Endothelial cell (in vitro differentiated cells): ENCODE measurements at regions not wholly inside any gene's neighbourhood (a gene's known extent, or its start where the extent isn't known, plus 50 kb on each side); places are given as distances from the start of the nearest gene placed in this dataset.

Experiments
- DNase-seq: peaks from one replicate; pipeline ENCODE4 v3.0.0; 2021; ENCODE audit warnings: low spot score
- H3K27ac Mint-ChIP-seq: one replicate; pipeline ENCODE4 v1.8.0; 2021; ENCODE audit warnings: mixed read lengths, inconsistent platforms; ENCODE audit not compliant: unreplicated experiment
- H3K27me3 Mint-ChIP-seq: one replicate; pipeline ENCODE4 v1.8.0; 2021; ENCODE audit warnings: mild to moderate bottlenecking, moderate library complexity, mixed read lengths, inconsistent platforms; ENCODE audit not compliant: unreplicated experiment
- H3K36me3 Mint-ChIP-seq: one replicate; pipeline ENCODE4 v1.8.0; 2021; ENCODE audit warnings: mild to moderate bottlenecking, low read depth, mixed read lengths, inconsistent platforms; ENCODE audit not compliant: unreplicated experiment
- H3K4me1 Mint-ChIP-seq: one replicate; pipeline ENCODE4 v1.8.0; 2021; ENCODE audit warnings: mild to moderate bottlenecking, mixed read lengths, inconsistent platforms; ENCODE audit not compliant: unreplicated experiment
- H3K4me3 Mint-ChIP-seq: one replicate; pipeline ENCODE4 v1.8.0; 2021; ENCODE audit warnings: mild to moderate bottlenecking, mixed read lengths, inconsistent platforms; ENCODE audit not compliant: unreplicated experiment
- H3K9me3 Mint-ChIP-seq: one replicate; pipeline ENCODE4 v1.8.0; 2021; ENCODE audit warnings: mixed read lengths, inconsistent platforms; ENCODE audit not compliant: unreplicated experiment
- TF ChIP-seq, protein P1 (sequence below): fragments of 200-600 bp; sonication (generic); IDR thresholded peaks from one replicate; pipeline ENCODE4 v1.5.0; 2021; ENCODE audit warnings: antibody characterized with exemption; ENCODE audit not compliant: unreplicated experiment

DNA sequence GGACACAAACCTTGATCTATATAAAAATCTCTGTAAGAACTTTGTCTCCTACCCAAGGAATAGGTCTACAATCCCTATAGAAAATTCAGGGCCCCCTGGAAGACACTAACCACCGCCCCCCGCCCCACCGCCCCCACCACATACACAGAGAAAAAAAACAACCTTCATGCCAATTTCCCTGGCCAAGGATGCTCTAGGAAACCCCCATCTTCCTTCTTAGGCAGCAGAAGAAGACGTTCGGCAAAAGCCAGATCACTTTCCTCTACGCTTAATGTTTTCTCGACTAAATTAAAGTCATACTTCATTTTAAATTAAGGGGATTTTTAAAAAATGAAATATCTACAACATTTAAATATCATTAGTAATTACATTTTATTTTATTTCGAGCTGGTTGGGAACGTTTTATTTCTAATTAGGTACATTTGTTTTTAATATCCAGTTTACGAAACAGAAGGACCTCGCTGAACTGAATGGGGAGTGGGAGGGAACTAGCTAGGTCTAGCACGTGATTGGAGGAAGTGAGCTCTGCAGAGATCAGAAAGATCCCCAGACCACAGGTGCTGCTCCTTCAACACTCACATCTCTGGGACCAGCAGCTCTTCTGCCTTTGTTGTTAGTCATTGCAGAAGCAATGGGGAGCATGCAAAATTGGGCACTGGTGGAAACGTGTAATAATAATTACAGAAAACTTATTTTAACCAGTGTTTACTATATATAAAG, 472.3 kb downstream of the MN1 start:
- H3K27ac Mint-ChIP-seq, result no peak overlapping the region

DNA sequence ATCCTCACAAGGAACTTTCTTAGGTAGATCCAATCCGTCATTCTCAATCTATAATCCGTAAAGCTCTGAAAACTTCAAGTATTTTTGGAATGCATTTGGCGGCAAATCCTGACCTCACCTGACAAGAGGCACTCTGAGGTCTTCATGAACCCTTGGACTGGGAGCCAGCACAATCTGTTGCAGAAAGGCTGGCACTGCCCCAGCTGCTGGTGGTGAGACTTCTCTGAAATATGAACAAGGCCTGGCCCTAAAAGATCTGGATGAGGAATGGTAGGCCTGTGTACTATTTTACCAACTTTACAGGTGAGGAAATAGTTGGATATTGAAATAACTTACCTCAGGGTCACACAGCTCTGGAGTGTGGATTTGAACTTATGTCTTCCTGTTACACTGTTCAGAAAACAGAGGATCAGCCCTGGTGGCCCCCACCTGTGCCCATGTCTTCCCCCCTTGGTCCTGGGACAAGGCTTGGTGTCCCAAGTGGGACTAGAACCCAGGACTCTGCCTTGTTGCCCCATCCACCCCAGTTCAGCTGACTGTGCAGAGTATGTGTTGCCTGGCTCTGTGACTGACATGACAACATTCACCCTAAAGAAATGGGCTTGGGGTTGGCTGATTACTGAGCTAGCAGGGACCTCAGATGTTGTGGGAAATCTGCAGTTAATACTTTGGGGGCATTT, 471.4 kb downstream of the MN1 start:
- peaks cover 1% of the 10 kb centered on the region for H3K27me3 Mint-ChIP-seq
- H3K27ac Mint-ChIP-seq, result no peak overlapping the region
- no peak overlapping the region for H3K4me3 Mint-ChIP-seq
- no peak for DNase-seq
- no peaks in the 10 kb centered on the region for H3K36me3 Mint-ChIP-seq
- H3K9me3 Mint-ChIP-seq, result no peaks in the 10 kb centered on the region
- peaks cover 17% of the 10 kb centered on the region for H3K4me1 Mint-ChIP-seq
- TF ChIP-seq, protein P1, sequence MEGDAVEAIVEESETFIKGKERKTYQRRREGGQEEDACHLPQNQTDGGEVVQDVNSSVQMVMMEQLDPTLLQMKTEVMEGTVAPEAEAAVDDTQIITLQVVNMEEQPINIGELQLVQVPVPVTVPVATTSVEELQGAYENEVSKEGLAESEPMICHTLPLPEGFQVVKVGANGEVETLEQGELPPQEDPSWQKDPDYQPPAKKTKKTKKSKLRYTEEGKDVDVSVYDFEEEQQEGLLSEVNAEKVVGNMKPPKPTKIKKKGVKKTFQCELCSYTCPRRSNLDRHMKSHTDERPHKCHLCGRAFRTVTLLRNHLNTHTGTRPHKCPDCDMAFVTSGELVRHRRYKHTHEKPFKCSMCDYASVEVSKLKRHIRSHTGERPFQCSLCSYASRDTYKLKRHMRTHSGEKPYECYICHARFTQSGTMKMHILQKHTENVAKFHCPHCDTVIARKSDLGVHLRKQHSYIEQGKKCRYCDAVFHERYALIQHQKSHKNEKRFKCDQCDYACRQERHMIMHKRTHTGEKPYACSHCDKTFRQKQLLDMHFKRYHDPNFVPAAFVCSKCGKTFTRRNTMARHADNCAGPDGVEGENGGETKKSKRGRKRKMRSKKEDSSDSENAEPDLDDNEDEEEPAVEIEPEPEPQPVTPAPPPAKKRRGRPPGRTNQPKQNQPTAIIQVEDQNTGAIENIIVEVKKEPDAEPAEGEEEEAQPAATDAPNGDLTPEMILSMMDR, result no peak

More for the DNA sequence above, 472.3 kb downstream of the MN1 start:
- TF ChIP-seq, protein P1, result no peak
- Mint-ChIP-seq H3K27me3 (peaks cover 1% of the 10 kb centered on the region), H3K9me3 (no peaks in the 10 kb centered on the region), H3K4me3 (no peak overlapping the region), H3K36me3 (no peaks in the 10 kb centered on the region), H3K4me1 (peaks cover 17% of the 10 kb centered on the region)
- DNase-seq, result no peak

DNA sequence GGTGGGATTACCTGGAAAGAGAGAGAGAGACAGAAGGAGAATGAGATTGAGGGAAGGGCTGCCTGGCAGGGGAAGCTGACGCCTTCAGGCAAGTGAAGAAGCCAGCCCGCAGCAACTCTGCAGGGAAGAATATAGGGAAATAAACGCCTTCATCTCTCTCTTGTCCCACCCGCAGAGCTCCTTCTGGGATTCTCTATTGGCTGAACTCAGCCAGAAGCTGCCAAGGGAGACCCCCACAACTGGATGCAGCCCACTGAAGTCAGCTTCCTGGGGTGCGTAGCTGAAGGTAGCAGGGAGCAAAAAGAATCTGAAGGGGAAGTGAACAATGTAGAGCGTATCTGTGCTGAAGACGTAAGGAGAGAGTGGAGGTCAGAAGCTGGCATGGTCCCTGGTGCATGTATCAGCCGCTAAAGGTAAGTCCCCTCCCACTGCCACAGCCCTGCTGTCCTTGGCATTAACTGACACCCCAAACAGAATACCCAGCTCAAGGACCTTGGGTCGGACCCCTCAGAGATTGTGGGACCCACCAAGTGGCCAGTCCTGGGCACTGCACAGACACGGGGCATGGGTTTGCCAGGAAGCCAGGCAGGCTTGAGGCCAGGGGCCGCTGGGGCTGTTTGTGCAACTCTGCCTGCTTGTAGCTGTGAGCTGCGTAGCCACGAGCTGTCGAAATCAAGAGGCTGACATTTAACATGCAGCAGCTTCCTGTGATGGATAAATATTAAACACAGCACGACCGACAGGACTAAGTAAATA, 469.9 kb downstream of the MN1 start:
- DNase-seq, result peak; percentile 54
- TF ChIP-seq, protein P1, result peak; percentile 46
- Mint-ChIP-seq H3K27me3 (peaks cover 1% of the 10 kb centered on the region), H3K27ac (no peak overlapping the region), H3K4me3 (no peak overlapping the region), H3K4me1 (peaks cover 17% of the 10 kb centered on the region), H3K9me3 (no peaks in the 10 kb centered on the region), H3K36me3 (no peaks in the 10 kb centered on the region)

DNA sequence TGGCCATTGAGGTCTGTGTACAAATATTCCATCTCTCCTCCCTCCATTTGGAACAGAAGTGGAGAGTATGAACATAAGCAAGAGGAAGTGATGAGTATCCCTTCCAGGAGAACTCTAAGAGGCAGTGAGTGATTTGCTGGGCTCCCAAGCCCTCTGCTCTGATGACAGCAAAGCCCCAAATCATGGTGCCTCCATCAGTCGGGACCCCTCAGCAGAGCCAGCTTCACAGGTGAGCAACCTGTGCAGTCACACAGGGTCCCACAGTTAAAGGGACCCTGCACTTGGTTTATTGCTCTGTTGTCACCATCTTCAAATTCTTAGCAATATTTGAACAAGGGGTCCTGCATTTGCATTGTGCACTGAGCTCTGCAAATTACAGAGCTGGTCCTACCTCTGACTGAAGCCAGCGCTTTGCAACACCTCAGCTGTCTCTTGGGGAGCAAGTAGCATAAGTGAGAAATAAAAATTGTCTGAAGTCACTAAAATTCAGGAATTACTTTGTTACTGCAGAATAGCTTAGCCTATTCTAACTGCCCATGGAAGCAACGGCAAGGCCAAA, 466.4 kb downstream of the MN1 start:
- Mint-ChIP-seq H3K36me3 (no peaks in the 10 kb centered on the region), H3K9me3 (no peaks in the 10 kb centered on the region), H3K4me1 (peaks cover 11% of the 10 kb centered on the region), H3K4me3 (no peak overlapping the region), H3K27me3 (peaks cover 1% of the 10 kb centered on the region), H3K27ac (no peak overlapping the region)
- DNase-seq, result no peak
- TF ChIP-seq, protein P1, result no peak
